ENCODE measurements at regions not wholly inside any gene's neighbourhood (a gene's known extent, or its start where the extent isn't known, plus 50 kb on each side); places are given as distances from the start of the nearest gene placed in this dataset.

- intact Hi-C loops (cut with DNase I), result no loop called here
- no peak for DNase-seq (ENCODE audit: low spot score)
Observed at GRCh38 chr15:24899367-24899766, 55.4 kb upstream of the SNRPN start.

DNA sequence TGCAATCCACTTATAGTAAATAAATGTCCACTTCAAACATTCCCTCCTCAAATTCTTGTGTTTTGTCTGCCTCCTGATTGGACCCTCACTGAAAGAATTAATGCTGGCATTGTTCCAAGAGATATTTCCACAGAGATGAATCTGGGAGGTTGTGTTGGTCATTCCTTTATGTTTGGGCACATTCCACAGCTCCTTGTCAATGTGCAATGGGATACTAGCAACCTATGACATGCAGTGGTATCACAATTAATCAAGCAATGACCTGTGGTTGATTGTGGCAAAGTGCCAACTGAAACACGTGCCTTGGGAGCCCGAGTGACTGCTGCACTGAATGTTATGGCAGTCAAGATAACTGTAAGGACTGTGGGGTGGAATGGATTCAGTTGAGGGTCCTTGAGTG is 55.0 kb upstream of the SNRPN start:
- intact Hi-C loops (cut with DNase I), result no loop called here
- DNase-seq (ENCODE audit: low spot score), result no peak

GRCh38 chr15:24901409-24901808 is 53.4 kb upstream of the SNRPN start:
- intact Hi-C loops (cut with DNase I), result no loop called here
- DNase-seq (ENCODE audit: low spot score), result no peak

Measured in posterior vena cava (tissue), 2 donors.